Astrocyte of the cerebellum (primary cell): ENCODE measurements at regions not wholly inside any gene's neighbourhood (a gene's known extent, or its start where the extent isn't known, plus 50 kb on each side); places are given as distances from the start of the nearest gene placed in this dataset.

ENCODE experiments used
- DNase-seq: peaks from one replicate; pipeline ENCODE4 v3.0.0-alpha.2; 2011; ENCODE audit warnings: low read depth
- H3K4me3 ChIP-seq: 2 replicates; pipeline ENCODE4 v1.5.1; 2011; ENCODE audit warnings: mild to moderate bottlenecking, low read depth, low read length, moderate library complexity
- in situ Hi-C: cut with HindIII; loops from 2 replicates; pipeline ENCODE4 v1.10.0; 2017; ENCODE audit warnings: low sequenced_read_pairs
- TF ChIP-seq, protein P1 (sequence below): IDR thresholded peaks from 2 replicates; pipeline ENCODE4 v1.5.1; 2012; ENCODE audit warnings: low read length, low read depth, moderate library complexity, mild to moderate bottlenecking; ENCODE audit errors: missing control alignments

GRCh38 chr20:21586682-21587081 lies 72.8 kb upstream of the NKX2-2 start:
- in situ Hi-C loops = no loop called here
- TF ChIP-seq, protein P1, sequence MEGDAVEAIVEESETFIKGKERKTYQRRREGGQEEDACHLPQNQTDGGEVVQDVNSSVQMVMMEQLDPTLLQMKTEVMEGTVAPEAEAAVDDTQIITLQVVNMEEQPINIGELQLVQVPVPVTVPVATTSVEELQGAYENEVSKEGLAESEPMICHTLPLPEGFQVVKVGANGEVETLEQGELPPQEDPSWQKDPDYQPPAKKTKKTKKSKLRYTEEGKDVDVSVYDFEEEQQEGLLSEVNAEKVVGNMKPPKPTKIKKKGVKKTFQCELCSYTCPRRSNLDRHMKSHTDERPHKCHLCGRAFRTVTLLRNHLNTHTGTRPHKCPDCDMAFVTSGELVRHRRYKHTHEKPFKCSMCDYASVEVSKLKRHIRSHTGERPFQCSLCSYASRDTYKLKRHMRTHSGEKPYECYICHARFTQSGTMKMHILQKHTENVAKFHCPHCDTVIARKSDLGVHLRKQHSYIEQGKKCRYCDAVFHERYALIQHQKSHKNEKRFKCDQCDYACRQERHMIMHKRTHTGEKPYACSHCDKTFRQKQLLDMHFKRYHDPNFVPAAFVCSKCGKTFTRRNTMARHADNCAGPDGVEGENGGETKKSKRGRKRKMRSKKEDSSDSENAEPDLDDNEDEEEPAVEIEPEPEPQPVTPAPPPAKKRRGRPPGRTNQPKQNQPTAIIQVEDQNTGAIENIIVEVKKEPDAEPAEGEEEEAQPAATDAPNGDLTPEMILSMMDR = no peak

DNA sequence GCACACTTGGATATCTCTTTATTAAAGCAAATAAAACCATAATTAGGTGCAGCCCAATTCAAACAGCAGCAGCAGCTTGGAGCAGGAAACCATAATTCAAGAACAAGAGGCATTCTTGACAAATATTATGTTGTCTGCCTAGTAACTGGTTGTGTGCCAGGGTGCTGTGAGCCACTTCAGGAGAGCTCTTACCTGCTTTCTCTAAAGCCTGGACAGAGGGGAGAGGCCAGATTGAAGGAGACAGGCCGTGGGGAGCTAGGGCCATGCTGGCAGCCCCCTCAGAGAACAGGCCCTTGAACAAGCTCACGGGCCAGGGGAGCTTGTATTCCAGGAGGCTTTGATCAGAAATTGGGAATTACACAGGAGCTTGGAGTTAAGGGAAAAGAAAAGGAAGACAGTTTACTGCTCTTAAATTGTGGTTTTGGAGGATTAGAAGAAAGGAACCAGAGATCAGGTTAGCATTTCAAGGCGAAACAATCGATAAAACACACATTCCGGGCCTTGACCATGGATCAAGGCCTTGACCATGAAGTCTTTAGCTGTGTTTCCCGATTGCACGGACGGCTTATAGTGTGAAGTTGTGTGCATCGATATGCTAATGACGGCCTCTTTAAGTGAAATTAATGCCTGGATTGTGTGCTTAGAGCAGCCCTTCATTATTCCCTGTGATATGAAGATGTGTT lies 69.8 kb upstream of the NKX2-2 start:
- H3K4me3 ChIP-seq = no peak overlapping the region
- DNase-seq = no peak
- TF ChIP-seq, protein P1 = no peak
- in situ Hi-C loops = no loop called here

More at GRCh38 chr20:21586682-21587081, 72.8 kb upstream of the NKX2-2 start:
- DNase-seq = no peak
- no peak overlapping the region for H3K4me3 ChIP-seq

- TF ChIP-seq, protein P1 = no peak
- no peak overlapping the region for H3K4me3 ChIP-seq
- in situ Hi-C loops = no loop called here
- DNase-seq = no peak
Observed at GRCh38 chr20:21577551-21577950, 63.7 kb upstream of the NKX2-2 start.

GRCh38 chr20:21575981-21576740 lies 62.3 kb upstream of the NKX2-2 start:
- DNase-seq = no peak
- TF ChIP-seq, protein P1 = no peak
- in situ Hi-C loops = no loop called here
- no peak overlapping the region for H3K4me3 ChIP-seq

GRCh38 chr20:21575167-21575566 lies 61.3 kb upstream of the NKX2-2 start:
- TF ChIP-seq, protein P1 = no peak
- in situ Hi-C loops = no loop called here
- DNase-seq = no peak
- no peak overlapping the region for H3K4me3 ChIP-seq

GRCh38 chr20:21574443-21574842 lies 60.6 kb upstream of the NKX2-2 start:
- no peak overlapping the region for H3K4me3 ChIP-seq
- no peak for DNase-seq
- TF ChIP-seq, protein P1 = no peak
- in situ Hi-C loops = loop anchor here (5.0 kb wide), 1 partner anchor 712 kb away; no protein-coding TSS in a partner anchor
